Chondrocyte (in vitro differentiated cells): ENCODE measurements at regions not wholly inside any gene's neighbourhood (a gene's known extent, or its start where the extent isn't known, plus 50 kb on each side); places are given as distances from the start of the nearest gene placed in this dataset.

ENCODE experiments used
- DNase-seq: peaks from one replicate; pipeline ENCODE4 v3.0.0; 2021; ENCODE audit warnings: mixed read lengths, low spot score
- H3K27ac Mint-ChIP-seq: one replicate; pipeline ENCODE4 v1.8.0; 2021; ENCODE audit warnings: mild to moderate bottlenecking, moderate library complexity, mixed read lengths; ENCODE audit not compliant: unreplicated experiment
- H3K27me3 Mint-ChIP-seq: 2 replicates; pipeline ENCODE4 v1.8.0; 2021; ENCODE audit warnings: low read depth, mixed read lengths
- H3K36me3 Mint-ChIP-seq: 2 replicates; pipeline ENCODE4 v1.8.0; 2021; ENCODE audit warnings: low read depth, mixed read lengths
- H3K4me1 Mint-ChIP-seq: 2 replicates; pipeline ENCODE4 v1.8.0; 2021; ENCODE audit warnings: low read depth, mild to moderate bottlenecking, mixed read lengths
- H3K4me3 Mint-ChIP-seq: one replicate; pipeline ENCODE4 v1.8.0; 2021; ENCODE audit warnings: mild to moderate bottlenecking, moderate library complexity, mixed read lengths; ENCODE audit not compliant: unreplicated experiment
- H3K9me3 Mint-ChIP-seq: 2 replicates; pipeline ENCODE4 v1.8.0; 2021; ENCODE audit warnings: low read depth, mixed read lengths
- CTCF ChIP-seq: fragments of 200-600 bp; sonication (generic); IDR thresholded peaks from 2 replicates; pipeline ENCODE4 v1.5.0; 2021; ENCODE audit warnings: antibody characterized with exemption, mild to moderate bottlenecking, moderate library complexity

GRCh38 chr10:108716352-108716751 lies 1207.0 kb downstream of the XPNPEP1 start:
- H3K9me3 Mint-ChIP-seq: peaks cover 38% of the 10 kb centered on the region
- DNase-seq: no peak
- H3K27ac Mint-ChIP-seq: no peak overlapping the region
- H3K4me1 Mint-ChIP-seq: no peaks in the 10 kb centered on the region
- H3K36me3 Mint-ChIP-seq: no peaks in the 10 kb centered on the region
- TF ChIP-seq CTCF: no peak
- H3K27me3 Mint-ChIP-seq: no peaks in the 10 kb centered on the region
- H3K4me3 Mint-ChIP-seq: no peak overlapping the region

- Mint-ChIP-seq H3K9me3 (peaks cover 27% of the 10 kb centered on the region), H3K36me3 (no peaks in the 10 kb centered on the region)
- no peak for DNase-seq
These were observed 1213.2 kb downstream of the XPNPEP1 start for GRCh38 chr10:108709927-108710722.

GRCh38 chr10:108708363-108708762 lies 1214.9 kb downstream of the XPNPEP1 start:
- TF ChIP-seq CTCF: no peak
- no peak overlapping the region for H3K4me3 Mint-ChIP-seq
- H3K27ac Mint-ChIP-seq: no peak overlapping the region
- no peaks in the 10 kb centered on the region for H3K36me3 Mint-ChIP-seq
- no peak for DNase-seq
- H3K4me1 Mint-ChIP-seq: no peaks in the 10 kb centered on the region
- H3K27me3 Mint-ChIP-seq: no peaks in the 10 kb centered on the region
- peaks cover 15% of the 10 kb centered on the region for H3K9me3 Mint-ChIP-seq

More at GRCh38 chr10:108709927-108710722, 1213.2 kb downstream of the XPNPEP1 start:
- no peak for TF ChIP-seq CTCF
- Mint-ChIP-seq H3K27ac (no peak overlapping the region), H3K4me3 (no peak overlapping the region), H3K4me1 (no peaks in the 10 kb centered on the region), H3K27me3 (no peaks in the 10 kb centered on the region)

- H3K36me3 Mint-ChIP-seq: no peaks in the 10 kb centered on the region
- H3K27me3 Mint-ChIP-seq: peaks cover 1% of the 10 kb centered on the region
- TF ChIP-seq CTCF: no peak
- DNase-seq: no peak
- H3K4me1 Mint-ChIP-seq: no peaks in the 10 kb centered on the region
- H3K4me3 Mint-ChIP-seq: no peak overlapping the region
- no peak overlapping the region for H3K27ac Mint-ChIP-seq
- no peaks in the 10 kb centered on the region for H3K9me3 Mint-ChIP-seq
These were observed 1226.4 kb downstream of the XPNPEP1 start for GRCh38 chr10:108696792-108697477.

- DNase-seq: no peak
- H3K27ac Mint-ChIP-seq: no peak overlapping the region
- no peak overlapping the region for H3K4me3 Mint-ChIP-seq
- H3K27me3 Mint-ChIP-seq: no peaks in the 10 kb centered on the region
- H3K36me3 Mint-ChIP-seq: no peaks in the 10 kb centered on the region
- H3K4me1 Mint-ChIP-seq: no peaks in the 10 kb centered on the region
- H3K9me3 Mint-ChIP-seq: peaks cover 11% of the 10 kb centered on the region
- no peak for TF ChIP-seq CTCF
These were observed 1232.2 kb downstream of the XPNPEP1 start for GRCh38 chr10:108691126-108691525.
